Inferior parietal cortex (tissue), 1 donor: ENCODE measurements at regions not wholly inside any gene's neighbourhood (a gene's known extent, or its start where the extent isn't known, plus 50 kb on each side); places are given as distances from the start of the nearest gene placed in this dataset.
"Not testable (repeated sequence)": the region's sequence is repeated elsewhere in the genome, so short reads cannot be mapped to it uniquely, and the experiment has no call there.

Experiments
- DNase-seq: peaks from one replicate; pipeline ENCODE4 v3.0.0-alpha.2; 2016; ENCODE audit errors: extremely low spot score

DNA sequence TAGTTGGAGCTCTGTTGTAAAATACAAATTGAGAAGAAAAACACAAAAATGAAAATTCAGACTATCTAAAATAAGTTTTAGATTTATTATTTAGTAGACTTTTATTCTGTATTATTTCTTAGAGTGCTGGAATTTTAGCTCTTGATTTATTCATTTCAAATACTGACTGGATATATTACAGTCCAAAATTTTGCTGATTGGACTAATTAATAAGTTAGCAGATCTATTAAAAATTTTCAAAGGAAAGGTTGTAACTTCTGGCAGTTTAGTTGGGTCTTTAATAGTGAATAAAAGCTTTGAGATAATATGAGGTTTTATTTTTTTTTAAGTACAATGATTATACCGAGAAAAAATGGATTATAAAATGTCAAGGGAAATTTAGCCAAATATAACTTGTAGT, 1224.9 kb upstream of the SPRY2 start:
- no peak for DNase-seq

- no peak for DNase-seq
These were observed 1222.2 kb upstream of the SPRY2 start for GRCh38 chr13:81563091-81563490.

DNA sequence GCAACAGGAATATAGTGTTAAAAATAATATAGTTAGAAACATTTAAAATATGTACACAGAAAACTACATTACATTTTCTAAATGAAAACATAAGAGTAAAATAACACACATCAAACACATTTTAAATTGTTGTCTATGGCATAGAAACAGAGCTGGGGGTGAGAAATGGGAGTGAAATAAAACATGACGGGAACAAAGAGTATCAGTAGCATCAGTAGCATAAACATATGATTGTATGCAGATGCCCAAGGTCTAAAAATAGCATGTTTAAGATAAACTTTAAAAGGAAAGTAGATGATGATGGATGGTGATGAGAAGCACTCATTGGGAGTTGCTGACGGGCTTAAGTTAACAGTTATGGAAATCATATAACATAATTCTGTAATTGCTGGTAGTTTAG, 1221.7 kb upstream of the SPRY2 start:
- DNase-seq: no peak

DNA sequence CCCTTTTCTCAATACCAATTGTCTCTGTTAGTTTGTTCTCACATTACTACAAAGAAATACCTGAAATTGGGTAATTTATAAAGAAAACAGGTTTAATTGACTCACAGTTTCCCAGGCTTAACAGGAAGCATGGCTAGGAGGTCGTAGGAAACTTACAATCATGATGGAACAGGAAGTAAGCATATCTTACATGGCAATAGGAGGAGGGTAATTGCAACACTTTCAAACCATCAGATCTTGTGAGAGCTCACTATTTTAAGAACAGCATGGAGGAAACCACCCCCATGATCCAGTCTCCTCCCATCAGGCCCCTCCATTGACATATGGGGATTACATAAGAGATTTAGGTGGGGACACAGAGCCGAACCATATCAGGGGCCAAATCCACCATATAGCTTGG, 1210.1 kb upstream of the SPRY2 start:
- DNase-seq: no peak

- not testable (repeated sequence) for DNase-seq
These were observed 1205.4 kb upstream of the SPRY2 start for GRCh38 chr13:81546294-81546693.

GRCh38 chr13:81540777-81541176, 1199.9 kb upstream of the SPRY2 start:
- no peak for DNase-seq

DNA sequence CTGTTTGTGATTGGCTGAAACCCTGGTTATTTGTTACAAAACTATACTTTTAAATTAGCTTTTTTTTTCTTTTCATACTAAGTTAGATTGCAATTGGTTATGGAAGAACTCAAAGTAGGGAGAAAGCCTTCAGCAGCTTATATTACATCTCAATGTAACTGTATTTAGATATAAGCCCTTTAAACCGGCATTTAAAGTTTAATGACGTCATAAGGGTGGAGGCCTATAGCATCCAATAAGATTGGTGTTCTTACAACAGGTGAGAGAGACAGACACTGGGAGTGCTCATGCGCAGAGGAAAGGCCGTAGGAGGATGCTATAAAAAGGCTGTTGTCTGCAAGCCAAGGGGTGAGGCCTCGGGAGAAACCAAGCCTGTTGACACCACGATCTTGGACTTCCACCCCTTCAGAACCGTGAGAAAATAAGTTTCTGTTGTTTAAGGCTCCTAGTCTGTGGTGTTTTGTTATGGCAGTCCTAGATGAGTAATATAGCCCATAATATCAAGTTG, 1198.8 kb upstream of the SPRY2 start:
- no peak for DNase-seq

DNA sequence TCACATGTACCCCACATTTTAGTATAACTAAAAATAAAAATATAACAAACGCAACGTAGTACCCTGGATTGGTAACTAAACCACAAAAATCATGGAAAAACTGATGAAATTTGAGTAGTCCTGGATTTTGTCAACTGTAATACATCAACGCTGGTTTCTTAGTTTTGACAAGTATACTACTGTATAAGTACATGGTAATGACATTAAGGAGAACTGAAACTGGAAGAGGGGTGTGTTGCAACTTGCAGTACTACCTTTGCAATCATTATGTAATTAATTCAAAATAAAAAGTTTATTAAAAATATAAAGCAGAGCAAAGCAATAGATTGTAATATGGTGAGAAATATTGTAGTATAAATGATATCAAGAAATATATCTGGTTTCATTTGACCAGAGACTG, 1158.0 kb upstream of the SPRY2 start:
- no peak for DNase-seq

GRCh38 chr13:81493144-81493543, 1152.2 kb upstream of the SPRY2 start:
- DNase-seq: no peak

- DNase-seq: no peak
These were observed 1151.5 kb upstream of the SPRY2 start for GRCh38 chr13:81492449-81492848.

DNA sequence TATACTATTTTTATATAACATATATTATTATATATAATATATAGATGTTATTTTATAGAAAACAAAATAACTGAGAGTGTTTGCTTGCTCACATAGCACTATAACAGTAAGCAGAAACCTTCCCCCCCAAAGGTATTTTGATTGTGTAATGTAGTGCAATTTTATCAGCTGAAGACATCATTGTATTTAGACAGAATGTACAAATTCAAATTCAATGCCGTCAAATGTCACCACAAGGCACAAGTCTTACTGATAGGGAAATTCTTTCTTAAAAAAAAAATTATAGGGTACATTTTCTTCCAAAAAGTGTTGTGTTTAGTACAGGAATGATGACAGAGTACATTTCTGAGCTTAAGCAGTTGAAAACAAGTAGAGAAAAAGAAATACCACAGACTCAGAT, 1147.1 kb upstream of the SPRY2 start:
- DNase-seq: no peak

- DNase-seq: no peak
These were observed 1146.2 kb upstream of the SPRY2 start for GRCh38 chr13:81487151-81487550.

- DNase-seq: no peak
These were observed 1139.7 kb upstream of the SPRY2 start for GRCh38 chr13:81480634-81481033.

GRCh38 chr13:81473366-81473899, 1132.5 kb upstream of the SPRY2 start:
- no peak for DNase-seq

GRCh38 chr13:81458170-81458569, 1117.2 kb upstream of the SPRY2 start:
- DNase-seq: no peak

GRCh38 chr13:81446441-81446840, 1105.5 kb upstream of the SPRY2 start:
- no peak for DNase-seq

GRCh38 chr13:81442904-81443303, 1102.0 kb upstream of the SPRY2 start:
- no peak for DNase-seq

DNA sequence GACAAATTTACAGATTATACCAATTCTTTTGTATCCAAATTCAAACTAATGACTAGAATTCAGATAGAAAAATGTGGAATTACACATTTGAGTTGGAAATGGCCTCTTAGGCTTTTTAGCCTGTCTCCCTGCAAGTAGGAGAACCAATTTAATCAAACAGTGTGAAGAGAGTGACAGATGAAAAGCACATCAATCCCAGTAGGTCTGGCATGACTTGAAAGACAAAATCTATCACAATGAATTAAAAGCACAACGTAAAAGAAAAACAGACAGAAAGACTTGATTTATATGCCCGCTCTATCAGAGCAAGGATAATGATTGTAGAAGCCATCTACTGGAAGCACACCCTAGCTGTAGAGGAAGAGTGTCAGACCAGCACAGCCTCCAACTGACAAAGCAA, 1084.4 kb upstream of the SPRY2 start:
- no peak for DNase-seq

- no peak for DNase-seq
These were observed 1068.4 kb upstream of the SPRY2 start for GRCh38 chr13:81409284-81409683.

GRCh38 chr13:81408647-81409046, 1067.7 kb upstream of the SPRY2 start:
- DNase-seq: no peak

GRCh38 chr13:81406639-81407292, 1065.8 kb upstream of the SPRY2 start:
- no peak for DNase-seq

DNA sequence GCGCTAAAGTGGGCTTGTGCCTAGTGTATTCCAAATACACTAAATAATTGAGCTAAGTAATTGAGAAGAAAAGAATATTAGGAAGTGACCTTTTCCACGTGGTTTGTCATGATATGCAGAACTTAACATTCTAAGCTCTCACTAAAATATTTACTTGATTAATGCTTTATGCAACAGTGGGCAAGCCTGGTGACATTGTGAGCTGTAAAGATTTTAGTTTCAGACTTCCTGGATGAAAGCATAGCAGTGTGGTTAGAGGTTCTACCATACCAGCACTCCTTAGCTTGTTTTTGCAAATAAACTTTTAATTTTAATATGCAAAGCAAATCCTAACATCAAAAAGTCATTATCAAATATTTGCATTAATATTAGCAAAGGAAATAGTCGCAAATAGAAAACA, 1065.1 kb upstream of the SPRY2 start:
- no peak for DNase-seq

DNA sequence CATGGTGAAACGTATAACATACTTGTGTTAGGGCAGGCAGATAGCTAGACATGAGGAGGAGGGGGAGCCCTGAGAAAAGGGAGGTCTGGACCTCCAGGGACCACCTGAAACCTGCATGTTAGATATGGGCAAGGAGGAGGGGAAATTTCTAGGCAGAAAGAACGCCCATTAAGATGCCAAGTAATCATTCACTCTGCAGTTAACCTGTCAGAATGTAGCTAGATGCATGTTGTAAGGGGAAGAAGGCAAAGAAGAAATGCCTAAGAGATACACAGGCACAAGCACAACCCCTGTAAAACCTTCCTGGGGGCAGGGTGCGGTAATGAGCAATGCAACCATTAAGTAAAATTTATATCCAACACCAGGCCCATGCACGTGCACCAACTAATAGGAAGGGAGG, 1055.3 kb upstream of the SPRY2 start:
- DNase-seq: no peak

DNA sequence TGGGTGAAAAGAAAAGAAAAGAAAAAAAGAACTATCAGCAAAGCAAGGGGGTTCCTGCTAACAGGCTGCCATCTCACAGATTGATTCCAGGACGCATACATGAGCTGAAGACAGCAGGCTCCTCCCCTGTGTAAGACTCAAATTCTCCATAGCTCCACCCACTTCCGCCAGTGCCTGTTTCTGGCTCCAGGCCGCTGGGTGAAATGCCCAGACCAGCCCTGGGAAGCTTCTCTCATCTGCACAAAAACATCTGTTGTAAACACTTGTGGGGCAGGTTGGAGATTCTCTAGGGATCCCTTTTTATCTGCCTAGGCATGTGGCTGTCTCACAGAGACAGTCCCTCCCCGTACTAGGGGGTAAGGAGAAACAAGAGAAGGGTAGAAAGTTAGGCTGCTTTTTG, 1054.4 kb upstream of the SPRY2 start:
- DNase-seq: no peak
